MV-4-11 (cell line): ENCODE measurements at regions not wholly inside any gene's neighbourhood (a gene's known extent, or its start where the extent isn't known, plus 50 kb on each side); places are given as distances from the start of the nearest gene placed in this dataset.
"Not testable (repeated sequence)": the region's sequence is repeated elsewhere in the genome, so short reads cannot be mapped to it uniquely, and the experiment has no call there.

Experiments
- DNase-seq: peaks from one replicate; lab custom pipeline; 2025; lab: John Stamatoyannopoulos, UW

DNA sequence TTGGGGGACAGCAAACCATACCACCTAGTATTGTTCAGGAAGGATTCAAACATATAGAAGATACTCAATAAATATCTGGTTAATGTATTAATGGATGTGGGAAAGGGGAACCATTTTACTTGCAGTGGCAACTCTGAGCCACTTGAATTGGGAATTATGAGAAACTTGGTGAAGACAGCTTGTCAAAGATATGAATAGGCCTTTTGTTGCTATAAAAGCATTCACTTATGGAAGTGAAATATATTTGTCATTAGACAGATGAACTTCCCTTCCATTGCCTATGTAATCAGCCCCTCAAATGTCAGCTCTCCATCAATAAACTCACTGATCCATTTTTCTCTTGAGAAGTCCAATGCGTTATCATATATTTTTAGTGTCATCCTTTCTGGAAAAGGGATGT lies 56.1 kb downstream of the GPR85 start:
- DNase-seq, result no peak

DNA sequence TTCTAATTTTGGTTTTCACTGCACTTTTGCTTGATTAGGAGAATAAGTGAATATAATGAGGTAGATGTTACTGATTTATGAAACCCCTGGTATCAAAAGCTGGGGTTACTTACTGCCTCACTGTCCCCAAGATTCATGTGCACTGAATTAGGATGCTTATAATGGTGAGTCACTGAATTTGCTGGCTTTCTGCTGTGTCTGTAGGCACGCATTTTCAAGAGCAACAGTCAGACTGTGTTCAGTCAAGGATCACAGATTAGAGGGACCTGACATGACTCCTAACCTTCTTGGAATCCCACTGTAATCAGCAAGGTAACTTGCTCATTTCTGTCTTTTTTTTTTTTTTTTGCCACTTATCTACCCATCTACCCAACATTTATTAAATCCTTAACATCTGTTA lies 59.7 kb downstream of the GPR85 start:
- DNase-seq, result no peak

DNA sequence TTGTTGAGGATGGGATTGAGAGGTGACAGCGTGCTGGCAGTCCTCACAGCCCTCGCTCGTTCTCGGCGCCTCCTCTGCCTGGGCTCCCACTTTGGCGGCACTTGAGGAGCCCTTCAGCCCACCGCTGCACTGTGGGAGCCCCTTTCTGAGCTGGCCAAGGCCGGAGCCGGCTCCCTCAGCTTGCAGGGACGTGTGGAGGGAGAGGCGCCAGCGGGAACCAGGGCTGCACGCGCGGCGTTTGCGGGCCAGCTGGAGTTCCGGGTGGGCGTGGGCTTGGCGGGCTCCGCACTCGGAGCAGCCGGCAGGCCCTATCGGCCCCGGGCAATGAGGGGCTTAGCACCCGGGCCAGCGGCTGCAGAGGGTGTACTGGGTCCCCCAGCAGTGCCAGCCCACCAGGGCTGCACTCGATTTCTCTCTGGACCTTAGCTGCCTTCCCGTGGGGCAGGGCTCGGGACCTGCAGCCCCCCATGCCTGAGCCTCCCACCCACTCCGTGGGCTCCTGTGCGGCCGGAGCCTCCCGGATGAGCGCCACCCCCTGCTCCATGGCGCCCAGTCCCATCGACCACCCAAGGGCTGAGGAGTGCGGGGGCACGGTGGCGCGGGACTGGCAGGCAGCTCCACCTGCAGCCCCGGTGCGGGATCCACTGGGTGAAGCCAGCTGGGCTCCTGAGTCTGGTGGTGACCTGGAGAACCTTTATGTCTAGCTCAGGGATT lies 69.3 kb downstream of the GPR85 start:
- DNase-seq, result not testable (repeated sequence)

DNA sequence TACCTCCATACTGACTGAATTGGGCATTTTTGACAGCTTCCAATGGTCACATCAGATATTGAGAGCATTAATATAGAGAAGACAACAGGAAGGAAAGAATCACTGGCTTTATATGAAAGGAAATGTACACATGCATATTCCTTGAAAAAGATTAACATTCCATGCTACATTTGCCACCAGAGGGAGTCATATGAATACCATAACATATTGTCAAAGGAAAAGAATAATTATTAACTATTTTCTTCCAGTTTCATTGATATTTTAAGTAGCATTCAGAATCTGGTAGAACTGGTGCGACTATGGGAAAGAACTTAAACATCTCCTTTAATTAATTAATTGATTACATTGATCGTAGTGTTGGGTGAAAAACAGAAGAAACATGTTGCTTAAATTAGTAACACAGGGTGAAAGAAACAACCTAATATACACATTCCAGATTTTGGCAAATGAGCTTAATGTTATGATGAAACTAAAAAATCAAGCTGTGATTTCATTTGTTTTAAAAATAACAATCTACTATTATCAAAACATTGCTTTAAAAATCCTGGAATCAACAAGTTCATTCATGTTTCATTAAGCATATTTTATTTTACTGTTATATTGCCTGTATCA lies 71.5 kb downstream of the GPR85 start:
- DNase-seq, result peak; percentile 24

DNA sequence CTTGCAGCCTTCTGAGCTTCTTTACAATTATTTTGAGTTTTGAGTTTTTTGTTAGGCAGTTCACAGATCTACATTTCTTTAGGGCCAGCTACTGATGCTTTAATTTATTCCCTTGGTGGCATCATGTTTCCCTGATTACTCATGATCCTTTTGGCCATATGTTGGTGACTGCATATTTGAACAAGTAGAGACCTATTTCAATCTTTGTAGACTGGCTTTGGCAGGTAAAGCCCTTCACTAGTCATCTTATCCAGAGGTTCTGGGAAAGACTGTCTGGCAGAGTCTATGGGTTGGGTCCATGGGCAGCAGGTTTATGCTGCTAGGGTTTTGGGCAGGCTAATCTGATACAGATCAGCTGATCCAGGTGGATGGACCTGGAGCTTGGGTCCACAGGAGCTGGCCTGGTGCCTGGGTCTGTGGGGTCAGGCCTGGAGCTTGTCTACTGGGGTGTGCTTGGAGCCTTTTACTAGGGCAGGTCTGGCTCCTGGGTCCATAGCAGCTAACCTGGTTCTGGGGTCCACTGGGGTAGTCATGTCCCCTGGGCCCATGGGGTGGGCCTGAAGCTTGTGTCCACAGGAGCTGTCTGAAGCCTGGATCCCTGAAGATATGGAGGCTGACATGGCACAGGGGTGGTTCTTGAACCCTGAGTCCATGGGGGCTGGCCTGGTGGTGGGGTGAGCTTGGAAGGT lies 72.7 kb downstream of the GPR85 start:
- DNase-seq, result no peak

DNA sequence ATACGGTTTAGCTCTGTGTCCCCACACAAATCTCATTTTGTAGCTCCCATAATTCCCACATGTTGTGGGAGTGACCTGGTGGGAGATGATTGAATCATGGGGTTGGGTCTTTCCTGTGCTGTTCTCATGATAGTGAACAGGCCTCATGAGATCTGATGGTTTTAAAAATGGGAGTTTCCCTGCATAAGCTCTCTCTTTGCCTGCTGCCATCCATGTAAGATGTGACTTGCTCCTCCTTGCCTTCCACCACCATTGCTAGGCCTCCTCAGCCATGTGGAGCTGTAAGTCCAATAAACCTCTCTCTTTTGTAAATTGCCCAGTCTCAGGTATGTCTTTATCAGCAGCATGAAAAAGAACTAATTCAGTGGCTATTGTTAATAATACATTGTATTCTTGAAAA lies 73.8 kb downstream of the GPR85 start:
- DNase-seq, result not testable (repeated sequence)

DNA sequence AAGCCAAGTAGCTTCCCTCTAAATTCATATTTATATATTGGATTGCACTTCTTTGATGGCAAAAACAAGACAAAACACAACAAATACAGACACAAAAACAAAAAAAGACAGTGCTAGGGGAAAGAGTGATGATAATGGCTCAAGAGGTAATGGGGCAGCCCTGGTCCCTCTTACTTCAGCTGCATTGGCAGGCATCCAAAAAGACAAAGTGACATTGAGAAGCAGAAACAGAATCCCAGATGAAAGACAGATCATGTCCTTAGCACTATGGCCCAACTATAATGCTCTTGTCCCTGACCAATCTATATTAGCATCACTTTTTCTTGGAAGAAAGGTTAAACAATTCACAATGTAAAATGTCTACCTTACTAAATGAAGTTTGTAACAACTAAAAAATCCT lies 76.2 kb downstream of the GPR85 start:
- DNase-seq, result no peak

DNA sequence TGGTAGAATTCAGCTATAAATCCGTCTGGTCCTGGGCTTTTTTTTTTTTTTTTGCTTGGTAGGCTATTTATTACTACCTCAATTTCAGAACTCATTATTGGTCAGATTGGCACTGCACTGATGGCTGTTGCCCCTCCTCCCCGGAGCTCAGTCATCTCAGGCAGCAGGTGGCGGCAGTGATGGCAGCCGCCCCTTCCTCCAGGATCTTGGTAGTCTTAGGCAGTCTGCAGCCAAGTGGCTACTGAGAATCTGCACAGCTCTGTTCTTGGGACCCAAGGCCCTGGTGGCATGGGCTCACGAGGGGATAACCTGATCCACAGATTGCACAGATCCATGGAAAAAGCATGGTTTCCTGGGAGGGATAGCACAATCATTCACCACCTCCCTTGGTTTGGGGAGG lies 77.9 kb downstream of the GPR85 start:
- DNase-seq, result no peak

DNA sequence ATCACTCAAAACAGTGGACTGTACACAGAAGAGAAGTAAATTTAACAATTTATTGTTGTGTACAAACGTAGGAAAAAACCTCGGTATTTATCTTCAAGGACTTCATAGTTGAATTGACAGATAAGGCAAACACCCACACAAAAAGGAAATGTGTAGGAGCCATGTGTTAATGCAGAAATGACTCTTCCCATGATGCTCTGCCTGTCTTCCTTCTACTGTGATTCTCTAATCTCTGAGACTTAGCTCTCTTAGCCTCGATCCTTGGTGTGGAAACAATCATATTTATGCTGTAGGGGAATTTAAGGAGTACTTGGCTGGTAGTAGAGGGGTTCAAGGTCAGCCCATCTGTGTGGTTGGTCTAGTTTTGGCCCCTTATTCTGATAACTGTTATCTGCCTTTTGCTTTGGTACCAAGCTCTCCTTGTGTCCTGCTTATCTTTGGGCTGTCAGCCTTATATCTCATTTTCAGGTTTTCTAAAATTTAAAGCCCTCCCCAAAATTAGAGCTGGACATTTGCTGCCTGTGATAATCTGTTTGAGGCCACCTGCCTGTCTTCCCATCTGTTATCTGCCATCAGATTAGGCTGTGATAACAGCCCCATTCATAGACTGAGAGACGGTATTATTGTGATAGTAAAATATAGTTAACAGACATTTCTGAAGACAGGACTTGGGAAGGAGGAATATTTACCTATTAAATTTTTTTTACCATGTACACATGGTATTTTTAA lies 81.7 kb downstream of the GPR85 start:
- DNase-seq, result no peak

DNA sequence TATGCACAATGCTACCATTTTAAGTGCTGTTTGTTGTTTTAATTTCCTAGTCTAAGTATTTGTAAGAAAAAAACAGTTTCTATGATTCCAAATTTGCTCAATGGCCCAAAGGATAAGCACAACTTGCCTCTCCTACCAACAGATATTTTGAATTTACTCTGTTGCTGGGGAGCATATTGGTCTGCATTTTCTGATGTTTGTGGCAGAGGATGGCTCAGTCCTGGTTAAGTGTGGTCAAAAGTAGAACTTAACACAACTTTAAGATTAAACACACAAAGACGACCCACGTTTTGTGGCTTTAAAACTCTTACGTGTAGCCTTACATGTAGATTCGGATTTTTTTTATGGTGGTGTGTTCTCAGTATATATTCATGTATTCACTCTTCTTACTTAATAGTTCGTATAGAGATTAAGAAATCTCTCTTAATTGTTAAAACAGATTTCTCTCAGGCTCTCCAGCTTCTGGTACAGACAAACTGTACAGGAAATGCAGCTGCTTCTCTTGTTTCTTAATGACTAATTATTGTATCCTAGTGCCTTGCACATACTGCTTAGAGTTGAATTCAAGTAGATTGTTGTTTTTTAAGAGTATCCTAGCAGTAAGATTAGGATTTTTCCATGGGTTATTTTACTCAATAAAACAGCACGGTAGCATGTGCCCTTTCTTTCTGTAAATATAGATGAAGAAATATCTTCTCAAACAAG lies 86.2 kb downstream of the GPR85 start:
- DNase-seq, result no peak

DNA sequence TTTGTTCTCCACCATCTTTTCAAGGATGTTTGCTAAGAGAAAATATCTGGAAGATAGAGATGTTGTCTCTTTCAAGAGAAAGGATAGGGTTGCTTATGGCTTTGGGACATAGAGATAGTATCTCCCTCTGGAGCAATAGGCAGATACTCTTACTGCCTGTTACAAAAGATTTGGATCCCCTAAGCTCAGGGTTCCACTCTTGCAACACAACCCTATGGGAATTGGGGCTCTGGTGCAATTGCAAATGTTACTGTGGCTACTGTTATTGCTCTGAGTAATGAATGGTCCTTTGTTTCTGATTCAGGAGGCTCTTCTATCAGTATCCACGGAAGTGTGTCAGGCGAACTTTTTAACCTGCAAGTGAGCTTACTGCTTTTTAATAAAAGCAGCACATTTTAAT lies 88.8 kb downstream of the GPR85 start:
- DNase-seq, result no peak

DNA sequence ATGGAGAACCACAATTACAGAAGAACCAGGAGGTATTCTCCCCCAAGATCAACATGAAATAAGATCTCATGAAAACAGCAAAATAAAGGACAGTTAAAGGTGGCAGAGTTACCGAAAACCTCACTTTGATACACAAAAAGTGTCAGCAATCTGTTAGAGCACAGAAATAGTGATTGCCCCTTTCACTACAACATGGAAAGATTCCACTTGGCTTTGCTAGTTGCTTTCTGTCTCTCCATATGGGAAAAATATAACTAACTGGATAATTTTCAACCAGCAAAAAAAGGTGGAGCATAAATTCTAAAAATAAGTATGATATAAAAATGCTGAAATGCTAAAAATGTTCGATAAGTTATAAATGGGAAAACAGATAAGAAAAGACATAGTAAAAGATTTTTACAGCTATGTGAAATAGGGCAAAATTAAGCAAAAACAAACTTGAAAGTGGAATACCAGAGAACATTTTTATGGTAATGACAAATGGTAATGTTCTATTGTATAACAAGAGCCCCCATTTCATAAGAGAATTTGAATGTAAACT lies 90.2 kb downstream of the GPR85 start:
- DNase-seq, result no peak

DNA sequence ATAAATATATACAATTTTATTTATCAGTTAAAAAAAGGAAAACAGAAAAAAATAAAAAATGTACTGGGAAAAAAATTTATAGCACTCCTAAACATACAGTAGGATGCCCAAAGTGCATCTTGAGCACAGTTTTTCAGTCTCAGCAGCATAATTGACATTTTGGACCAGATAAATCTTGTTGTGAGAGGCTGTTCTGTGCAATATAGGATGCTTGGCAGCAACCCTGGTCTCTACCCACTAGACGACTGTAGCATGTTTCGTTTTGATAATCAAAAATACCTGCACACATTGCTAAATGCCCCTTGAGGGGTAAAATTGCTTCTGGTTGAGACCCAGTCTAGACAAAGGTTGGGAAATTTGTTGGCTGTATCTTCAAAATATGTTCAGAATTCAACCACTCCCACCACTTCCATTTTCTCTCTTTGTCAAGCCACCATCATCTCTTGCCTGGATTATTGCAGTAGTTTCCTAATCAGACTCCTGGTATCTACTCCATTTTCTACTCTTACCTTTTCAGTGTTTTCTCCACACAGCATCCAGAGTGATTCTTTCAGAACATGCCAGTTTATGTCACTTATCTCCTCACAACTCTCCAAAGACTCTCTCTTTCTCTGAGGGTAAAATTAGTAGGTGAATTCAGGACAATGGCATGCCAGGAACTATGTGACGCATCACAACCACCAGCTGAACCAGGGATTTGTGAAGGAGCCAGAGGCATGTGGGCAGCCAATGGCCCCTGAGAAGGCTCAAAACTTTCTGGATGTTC lies 91.4 kb downstream of the GPR85 start:
- DNase-seq, result no peak

DNA sequence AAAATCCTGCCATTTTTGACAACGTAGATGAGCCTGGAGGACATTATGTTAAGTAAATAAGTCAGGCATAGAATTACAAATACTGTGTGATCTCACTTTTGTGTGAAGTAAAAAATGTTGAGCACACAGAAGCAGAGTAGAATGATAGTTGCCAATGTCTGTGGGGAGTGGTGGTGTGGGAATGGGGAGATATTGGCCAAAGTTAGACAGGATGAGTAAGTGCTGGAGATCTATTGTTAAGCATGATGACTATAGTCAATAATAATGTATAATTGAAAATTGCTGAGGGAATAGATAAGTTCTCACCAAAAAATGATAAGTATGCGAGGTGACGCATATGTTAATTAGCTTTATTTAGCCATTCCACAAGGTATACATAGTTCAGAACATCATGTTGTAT lies 92.0 kb downstream of the GPR85 start:
- DNase-seq, result no peak

DNA sequence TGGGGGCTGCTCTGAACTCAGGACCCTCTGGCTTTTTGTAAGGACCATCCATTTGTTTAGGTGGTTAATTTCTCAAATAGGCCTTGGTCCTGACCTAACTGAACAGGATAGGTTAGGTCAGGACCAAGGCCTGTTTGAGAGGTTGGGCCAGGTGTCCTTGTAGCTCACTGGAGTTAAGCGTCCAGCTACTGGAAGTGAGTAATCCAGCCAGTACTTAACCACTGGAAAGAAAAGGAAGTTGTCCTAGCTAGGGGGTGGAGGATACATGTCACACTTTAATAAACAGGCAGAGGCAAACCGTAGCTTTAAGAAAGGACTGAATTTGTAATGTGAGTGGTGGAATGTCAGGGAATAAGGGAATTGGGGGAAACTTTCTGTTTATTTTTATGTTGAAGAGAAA lies 96.0 kb downstream of the GPR85 start:
- DNase-seq, result peak; percentile 49

DNA sequence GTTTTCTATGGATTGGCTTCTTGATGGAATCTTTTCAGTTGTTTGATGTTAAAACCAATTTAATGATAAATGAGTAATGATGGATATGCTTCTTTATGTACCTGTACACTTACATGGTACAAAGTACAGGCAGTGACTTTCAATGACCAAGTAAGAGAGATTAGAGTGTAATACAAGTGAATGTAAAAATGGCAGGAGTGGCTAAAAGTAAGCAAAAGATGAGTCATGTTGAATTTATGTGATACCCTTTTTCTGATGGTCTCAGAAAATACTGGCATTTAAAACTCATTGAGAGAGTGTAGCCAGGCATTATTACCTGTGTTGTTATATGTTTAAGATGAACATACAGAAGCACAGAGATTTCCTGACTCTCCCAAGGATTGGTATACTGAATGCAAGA lies 97.1 kb downstream of the GPR85 start:
- no peak for DNase-seq

DNA sequence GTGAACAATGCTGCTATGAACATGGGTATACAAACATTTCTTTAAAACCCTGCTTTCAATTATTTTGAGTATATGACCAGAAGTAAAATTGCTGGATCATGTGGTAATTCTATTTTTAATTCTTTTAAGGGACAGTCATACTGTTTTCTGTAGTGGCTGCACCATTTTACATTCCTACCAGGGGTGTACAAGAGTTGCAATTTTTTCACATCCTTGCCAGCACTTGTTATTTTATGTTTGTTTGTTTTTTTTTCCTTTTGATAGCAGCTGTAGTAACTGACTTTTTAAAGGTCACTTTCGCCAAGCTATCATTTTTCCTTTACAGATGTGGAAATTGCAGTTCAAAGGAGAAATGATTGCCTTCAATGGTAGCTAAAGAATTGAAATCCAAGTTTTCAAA lies 99.5 kb downstream of the GPR85 start:
- no peak for DNase-seq

DNA sequence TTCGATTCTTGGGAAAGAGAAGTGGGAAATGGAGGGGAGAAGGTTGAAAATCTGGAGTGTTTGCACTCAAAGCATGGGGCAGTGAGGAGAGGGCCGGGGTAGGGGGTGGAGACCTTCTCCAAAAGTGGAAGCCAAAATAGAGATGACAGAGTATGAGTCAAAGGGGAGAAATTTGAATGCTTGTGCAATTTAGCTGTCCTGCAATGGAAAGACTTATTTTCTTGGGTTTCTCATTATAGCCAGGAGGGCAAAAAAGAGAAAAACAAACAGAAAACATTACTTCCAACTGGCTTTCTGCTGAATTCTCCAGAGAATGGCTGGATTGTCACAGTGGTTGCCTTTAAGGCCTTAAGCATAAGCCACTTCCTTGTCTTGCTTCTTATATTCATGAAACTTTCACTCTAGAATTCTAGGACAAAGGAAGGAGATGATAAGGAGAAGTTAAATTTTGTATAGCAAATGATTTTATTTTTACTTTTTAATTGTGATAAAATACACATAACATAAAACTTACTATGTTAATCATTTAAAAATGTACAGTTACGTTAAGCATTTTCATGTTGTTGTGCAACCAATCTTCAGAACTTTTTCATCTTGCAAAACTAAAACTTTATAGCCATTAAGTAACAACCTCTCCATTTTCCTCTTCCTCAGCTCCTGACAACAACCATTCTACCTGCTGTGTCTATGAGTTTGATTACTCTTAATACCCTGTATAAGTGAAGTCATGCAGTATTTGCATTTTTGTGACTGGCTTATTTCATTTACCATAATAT lies 100.2 kb downstream of the GPR85 start:
- DNase-seq, result peak; percentile 53

DNA sequence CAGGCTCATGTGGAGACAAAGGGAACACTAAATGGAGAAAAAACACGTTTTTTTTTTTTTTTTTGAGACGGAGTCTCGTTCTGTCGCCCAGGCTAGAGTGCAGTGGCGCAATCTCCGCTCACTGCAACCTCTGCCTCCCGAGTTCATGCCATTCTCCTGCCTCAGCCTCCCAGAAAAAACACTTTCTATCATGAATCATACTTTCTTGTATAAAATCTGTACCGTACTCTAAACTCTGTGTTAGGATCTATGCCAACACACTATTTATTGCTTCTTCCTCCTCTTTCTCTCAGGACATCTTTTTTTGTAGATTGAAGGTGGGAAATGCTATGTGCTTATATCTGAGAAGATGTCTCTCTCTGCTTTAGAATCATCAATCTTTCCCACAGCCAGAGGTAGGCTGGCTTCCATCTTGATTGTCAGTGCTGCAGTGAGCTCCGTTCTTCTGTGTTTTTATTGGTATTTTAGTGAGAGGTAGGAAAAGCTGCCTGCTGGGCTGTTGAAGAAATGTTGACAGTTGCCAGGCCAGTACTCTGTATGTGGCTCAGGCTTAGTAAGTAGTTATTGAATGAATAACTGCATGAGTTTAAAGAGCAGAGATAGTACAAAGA lies 101.1 kb downstream of the GPR85 start:
- DNase-seq, result no peak
